HepG2 (cell line): ENCODE measurements at regions not wholly inside any gene's neighbourhood (a gene's known extent, or its start where the extent isn't known, plus 50 kb on each side); places are given as distances from the start of the nearest gene placed in this dataset.

Experiments
- ADNP ChIP-seq: sonication (generic); formaldehyde crosslinking; IDR thresholded peaks from 2 replicates; pipeline ENCODE4 v1.4.0; 2020; ENCODE audit warnings: missing genetic modification reagents
- ATF4 ChIP-seq, 2 experiments: fragments of 450-650 bp in 1 of 2; sonication (generic) in 1 of 2; formaldehyde crosslinking; IDR thresholded peaks; 2 replicates each; pipeline versions ENCODE4 v1.5.0 to v1.8.0; 2020 to 2022; ENCODE audit warnings: mild to moderate bottlenecking in 1 of 2, missing genetic modification reagents in 1 of 2
- BCL6 ChIP-seq: IDR thresholded peaks from 2 replicates; pipeline ENCODE4 v1.6.1; 2016; ENCODE audit warnings: missing genetic modification reagents, missing compliant biosample characterization
- EHMT2 ChIP-seq: fragments of 200-600 bp; sonication (generic); IDR thresholded peaks from 2 replicates; pipeline ENCODE4 v1.7.0; 2017; ENCODE audit warnings: antibody characterized with exemption, low read depth, low read length, borderline replicate concordance
- KDM3A ChIP-seq: IDR thresholded peaks from 2 replicates; pipeline ENCODE4 v1.6.1; 2018; ENCODE audit warnings: low read depth, missing compliant biosample characterization
- KLF9 ChIP-seq: IDR thresholded peaks from 2 replicates; pipeline ENCODE4 v1.6.1; 2016; ENCODE audit warnings: low read depth
- NR2F1 ChIP-seq, 2 experiments: fragments of 450-650 bp in 1 of 2; formaldehyde crosslinking in 1 of 2; IDR thresholded peaks; 2 replicates each; pipeline versions ENCODE4 v1.5.0 to v1.6.1; 2016 to 2020; ENCODE audit warnings: mild to moderate bottlenecking in 1 of 2, missing compliant biosample characterization in 1 of 2, missing genetic modification reagents in 1 of 2, moderate library complexity in 1 of 2
- POLR2A ChIP-seq, 2 experiments: IDR thresholded peaks; 2 replicates each; pipeline ENCODE4 v1.6.1; 2011; ENCODE audit warnings: low read depth in 2 of 2, low read length in 2 of 2, mild to moderate bottlenecking in 1 of 2, moderate library complexity in 1 of 2; ENCODE audit not compliant: insufficient read depth in 1 of 2
- RARA ChIP-seq: IDR thresholded peaks from 2 replicates; pipeline ENCODE4 v1.6.1; 2016; ENCODE audit warnings: missing genetic modification reagents, missing compliant biosample characterization
- SKI ChIP-seq: fragments of 450-650 bp; IDR thresholded peaks from one replicate; pipeline ENCODE4 v1.6.1; 2018; ENCODE audit warnings: mild to moderate bottlenecking; ENCODE audit not compliant: partially characterized antibody
- SOX5 ChIP-seq: IDR thresholded peaks from 2 replicates; pipeline ENCODE4 v1.6.1; 2016; ENCODE audit warnings: borderline replicate concordance
- TCF7 ChIP-seq: sonication (generic); IDR thresholded peaks from 2 replicates; pipeline ENCODE4 v1.6.1; 2016; ENCODE audit warnings: antibody characterized with exemption, low read depth
- ZNF281 ChIP-seq: sonication (generic); formaldehyde crosslinking; IDR thresholded peaks from 2 replicates; pipeline ENCODE4 v1.4.0; 2020; ENCODE audit warnings: missing genetic modification reagents, borderline replicate concordance
- ZNF430 ChIP-seq: sonication (generic); formaldehyde crosslinking; IDR thresholded peaks from 2 replicates; pipeline ENCODE4 v1.9.0; 2021; ENCODE audit warnings: mild to moderate bottlenecking, missing genetic modification reagents
- ZNF431 ChIP-seq: sonication (generic); formaldehyde crosslinking; IDR thresholded peaks from 2 replicates; pipeline ENCODE4 v1.9.0; 2022; ENCODE audit warnings: missing genetic modification reagents, low read depth, mild to moderate bottlenecking, borderline replicate concordance
- ZNF572 ChIP-seq: sonication (generic); formaldehyde crosslinking; IDR thresholded peaks from 2 replicates; pipeline ENCODE4 v1.5.1; 2020; ENCODE audit warnings: mild to moderate bottlenecking, missing genetic modification reagents
- ZNF644 ChIP-seq: IDR thresholded peaks from 2 replicates; pipeline ENCODE4 v1.6.1; 2016; ENCODE audit warnings: low read depth
- TF ChIP-seq, protein P1 (sequence below): sonication (generic); formaldehyde crosslinking; IDR thresholded peaks from 2 replicates; pipeline ENCODE4 v1.5.1; 2020; ENCODE audit warnings: mild to moderate bottlenecking, missing genetic modification reagents, borderline replicate concordance
- TF ChIP-seq, protein P2 (sequence below): sonication (generic); formaldehyde crosslinking; IDR thresholded peaks from 2 replicates; pipeline ENCODE4 v1.5.0; 2020; ENCODE audit warnings: missing genetic modification reagents, mild to moderate bottlenecking, borderline replicate concordance

DNA sequence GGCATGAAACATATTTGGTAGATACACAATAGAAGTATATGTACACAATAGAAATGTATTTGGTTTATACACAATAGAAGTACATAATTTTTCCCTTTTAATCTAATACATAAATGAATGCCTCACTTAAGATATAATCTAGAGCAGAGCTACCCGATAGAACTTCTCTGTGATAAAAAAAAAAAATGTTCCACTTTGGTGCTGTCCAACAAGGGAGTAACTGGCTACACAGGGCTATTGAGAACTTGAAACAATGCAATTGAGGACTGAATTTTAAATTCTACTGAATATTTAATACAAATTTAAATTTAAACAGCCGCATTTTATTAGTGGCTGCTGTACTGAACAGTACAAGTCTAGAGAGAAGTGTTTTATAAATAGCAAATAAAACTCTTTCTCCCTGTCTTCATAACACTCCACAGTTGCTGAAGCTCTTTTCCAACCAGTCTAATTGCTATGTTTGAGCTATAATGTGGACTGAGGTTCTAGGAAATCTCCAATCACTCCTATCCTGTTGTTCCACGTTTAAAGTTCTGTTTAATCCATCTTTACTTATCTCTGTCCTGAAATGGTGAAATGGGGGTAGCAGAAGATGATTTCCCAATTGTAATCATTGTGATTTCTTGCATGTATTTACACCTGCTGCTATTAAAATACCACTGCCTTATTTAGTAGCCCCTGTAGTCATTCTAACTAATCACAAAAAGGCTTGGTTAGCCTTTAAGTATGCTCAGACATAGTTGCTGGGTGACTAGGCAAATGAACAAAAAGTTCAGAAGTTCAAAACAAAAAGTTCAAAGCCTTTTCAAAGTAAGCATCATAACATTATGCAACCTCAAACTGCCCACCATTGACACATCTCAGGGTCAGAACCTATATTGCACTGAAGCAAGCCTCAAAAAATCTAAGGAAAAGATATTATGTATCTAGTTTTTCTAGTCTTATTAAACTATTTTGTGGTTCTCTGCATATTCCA, 192.3 kb upstream of the C1orf87 start (continued):
- TF ChIP-seq, protein P1, sequence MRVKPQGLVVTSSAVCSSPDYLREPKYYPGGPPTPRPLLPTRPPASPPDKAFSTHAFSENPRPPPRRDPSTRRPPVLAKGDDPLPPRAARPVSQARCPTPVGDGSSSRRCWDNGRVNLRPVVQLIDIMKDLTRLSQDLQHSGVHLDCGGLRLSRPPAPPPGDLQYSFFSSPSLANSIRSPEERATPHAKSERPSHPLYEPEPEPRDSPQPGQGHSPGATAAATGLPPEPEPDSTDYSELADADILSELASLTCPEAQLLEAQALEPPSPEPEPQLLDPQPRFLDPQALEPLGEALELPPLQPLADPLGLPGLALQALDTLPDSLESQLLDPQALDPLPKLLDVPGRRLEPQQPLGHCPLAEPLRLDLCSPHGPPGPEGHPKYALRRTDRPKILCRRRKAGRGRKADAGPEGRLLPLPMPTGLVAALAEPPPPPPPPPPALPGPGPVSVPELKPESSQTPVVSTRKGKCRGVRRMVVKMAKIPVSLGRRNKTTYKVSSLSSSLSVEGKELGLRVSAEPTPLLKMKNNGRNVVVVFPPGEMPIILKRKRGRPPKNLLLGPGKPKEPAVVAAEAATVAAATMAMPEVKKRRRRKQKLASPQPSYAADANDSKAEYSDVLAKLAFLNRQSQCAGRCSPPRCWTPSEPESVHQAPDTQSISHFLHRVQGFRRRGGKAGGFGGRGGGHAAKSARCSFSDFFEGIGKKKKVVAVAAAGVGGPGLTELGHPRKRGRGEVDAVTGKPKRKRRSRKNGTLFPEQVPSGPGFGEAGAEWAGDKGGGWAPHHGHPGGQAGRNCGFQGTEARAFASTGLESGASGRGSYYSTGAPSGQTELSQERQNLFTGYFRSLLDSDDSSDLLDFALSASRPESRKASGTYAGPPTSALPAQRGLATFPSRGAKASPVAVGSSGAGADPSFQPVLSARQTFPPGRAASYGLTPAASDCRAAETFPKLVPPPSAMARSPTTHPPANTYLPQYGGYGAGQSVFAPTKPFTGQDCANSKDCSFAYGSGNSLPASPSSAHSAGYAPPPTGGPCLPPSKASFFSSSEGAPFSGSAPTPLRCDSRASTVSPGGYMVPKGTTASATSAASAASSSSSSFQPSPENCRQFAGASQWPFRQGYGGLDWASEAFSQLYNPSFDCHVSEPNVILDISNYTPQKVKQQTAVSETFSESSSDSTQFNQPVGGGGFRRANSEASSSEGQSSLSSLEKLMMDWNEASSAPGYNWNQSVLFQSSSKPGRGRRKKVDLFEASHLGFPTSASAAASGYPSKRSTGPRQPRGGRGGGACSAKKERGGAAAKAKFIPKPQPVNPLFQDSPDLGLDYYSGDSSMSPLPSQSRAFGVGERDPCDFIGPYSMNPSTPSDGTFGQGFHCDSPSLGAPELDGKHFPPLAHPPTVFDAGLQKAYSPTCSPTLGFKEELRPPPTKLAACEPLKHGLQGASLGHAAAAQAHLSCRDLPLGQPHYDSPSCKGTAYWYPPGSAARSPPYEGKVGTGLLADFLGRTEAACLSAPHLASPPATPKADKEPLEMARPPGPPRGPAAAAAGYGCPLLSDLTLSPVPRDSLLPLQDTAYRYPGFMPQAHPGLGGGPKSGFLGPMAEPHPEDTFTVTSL = peak; percentile 60; the same call in 1 of the 2 replicates
- TF ChIP-seq, protein P2, sequence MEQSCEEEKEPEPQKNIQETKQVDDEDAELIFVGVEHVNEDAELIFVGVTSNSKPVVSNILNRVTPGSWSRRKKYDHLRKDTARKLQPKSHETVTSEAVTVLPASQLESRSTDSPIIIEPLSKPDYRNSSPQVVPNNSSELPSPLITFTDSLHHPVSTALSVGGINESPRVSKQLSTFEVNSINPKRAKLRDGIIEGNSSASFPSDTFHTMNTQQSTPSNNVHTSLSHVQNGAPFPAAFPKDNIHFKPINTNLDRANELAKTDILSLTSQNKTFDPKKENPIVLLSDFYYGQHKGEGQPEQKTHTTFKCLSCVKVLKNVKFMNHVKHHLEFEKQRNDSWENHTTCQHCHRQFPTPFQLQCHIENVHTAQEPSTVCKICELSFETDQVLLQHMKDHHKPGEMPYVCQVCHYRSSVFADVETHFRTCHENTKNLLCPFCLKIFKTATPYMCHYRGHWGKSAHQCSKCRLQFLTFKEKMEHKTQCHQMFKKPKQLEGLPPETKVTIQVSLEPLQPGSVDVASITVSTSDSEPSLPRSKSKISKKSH (CRISPR knock-in tag) = no peak
- TF ChIP-seq ZNF281 (CRISPR knock-in tag) = no peak
- TF ChIP-seq BCL6 (CRISPR knock-in tag) = peak; percentile 50; the same call in 1 of the 2 replicates
- TF ChIP-seq SKI = peak; percentile 65
- no peak for TF ChIP-seq ZNF572 (CRISPR knock-in tag)
- TF ChIP-seq TCF7 = peak; percentile 81
- TF ChIP-seq EHMT2 = no peak
- peak; percentile 57; the same call in 1 of the 2 replicates for TF ChIP-seq SOX5 (CRISPR knock-in tag)
- no peak for TF ChIP-seq ZNF431 (CRISPR knock-in tag)
- no peak for TF ChIP-seq POLR2A (IDR thresholded peaks at IDR 0.05; ENCODE audit: insufficient read depth in 1 of 2, low read depth in 2 of 2, low read length in 2 of 2)
- TF ChIP-seq NR2F1 (CRISPR knock-in tag; IDR thresholded peaks at IDR 0.05) = peak; percentile 33 to 65; a peak in 3 of 4 replicates
- no peak for TF ChIP-seq KDM3A (CRISPR knock-in tag)
- TF ChIP-seq ATF4 (CRISPR knock-in tag; IDR thresholded peaks at IDR 0.05) = no peak
- TF ChIP-seq ADNP (CRISPR knock-in tag) = no peak
- TF ChIP-seq ZNF430 = no peak
- TF ChIP-seq ZNF644 = peak; percentile 10; the same call in 1 of the 2 replicates
- TF ChIP-seq KLF9 (CRISPR knock-in tag) = no peak
- TF ChIP-seq RARA (CRISPR knock-in tag) = peak; percentile 98
